ENCODE measurements at regions not wholly inside any gene's neighbourhood (a gene's known extent, or its start where the extent isn't known, plus 50 kb on each side); places are given as distances from the start of the nearest gene placed in this dataset.
"Not testable (repeated sequence)": the region's sequence is repeated elsewhere in the genome, so short reads cannot be mapped to it uniquely, and the experiment has no call there.

GRCh38 chr12:90695415-90695814, 259.6 kb downstream of the CCER1 start:
- no peak for DNase-seq (ENCODE audit: low read depth, low spot score)

- DNase-seq (ENCODE audit: low read depth, low spot score), result no peak
Measured at GRCh38 chr12:90690120-90690519, 264.9 kb downstream of the CCER1 start.

DNA sequence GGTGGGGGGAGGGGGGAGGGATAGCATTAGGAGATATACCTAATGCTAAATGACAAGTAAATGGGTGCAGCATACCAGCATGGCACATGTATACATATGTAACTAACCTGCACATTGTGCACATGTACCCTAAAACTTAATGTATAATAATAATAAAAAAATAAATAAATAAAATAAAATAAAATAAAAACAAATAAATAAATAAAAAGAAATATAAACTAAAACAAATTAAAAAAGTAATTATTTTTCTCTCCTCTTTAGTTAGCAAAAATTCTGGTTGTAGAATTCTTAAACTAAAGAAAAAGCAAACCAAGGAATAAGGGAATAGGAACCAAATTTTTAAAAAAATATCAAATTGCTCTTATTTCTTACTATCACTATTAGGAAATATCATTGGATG, 267.3 kb downstream of the CCER1 start:
- DNase-seq (ENCODE audit: low read depth, low spot score), result not testable (repeated sequence)

GRCh38 chr12:90683871-90684270, 271.1 kb downstream of the CCER1 start:
- no peak for DNase-seq (ENCODE audit: low read depth, low spot score)

DNA sequence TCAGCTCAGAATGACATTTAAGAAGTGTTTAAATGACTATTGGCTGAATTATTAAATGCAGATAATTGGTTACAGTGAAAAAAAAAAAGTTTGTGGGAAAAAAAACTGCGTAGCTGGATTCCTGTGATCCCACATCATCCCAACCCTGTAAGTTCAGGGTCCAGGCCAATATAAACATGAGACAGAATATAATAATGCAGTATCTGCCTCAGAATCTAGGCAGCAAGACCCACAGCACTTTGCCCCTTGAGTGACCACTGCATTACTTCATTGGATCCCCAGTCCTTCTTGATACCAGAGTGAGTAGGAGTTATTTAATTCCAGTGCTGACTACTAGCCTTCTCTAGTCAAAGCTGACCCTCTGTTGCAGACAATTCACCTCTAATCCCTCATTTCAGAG, 272.6 kb downstream of the CCER1 start:
- DNase-seq (ENCODE audit: low read depth, low spot score), result no peak

- no peak for DNase-seq (ENCODE audit: low read depth, low spot score)
Measured at GRCh38 chr12:90679674-90680073, 275.3 kb downstream of the CCER1 start.

DNA sequence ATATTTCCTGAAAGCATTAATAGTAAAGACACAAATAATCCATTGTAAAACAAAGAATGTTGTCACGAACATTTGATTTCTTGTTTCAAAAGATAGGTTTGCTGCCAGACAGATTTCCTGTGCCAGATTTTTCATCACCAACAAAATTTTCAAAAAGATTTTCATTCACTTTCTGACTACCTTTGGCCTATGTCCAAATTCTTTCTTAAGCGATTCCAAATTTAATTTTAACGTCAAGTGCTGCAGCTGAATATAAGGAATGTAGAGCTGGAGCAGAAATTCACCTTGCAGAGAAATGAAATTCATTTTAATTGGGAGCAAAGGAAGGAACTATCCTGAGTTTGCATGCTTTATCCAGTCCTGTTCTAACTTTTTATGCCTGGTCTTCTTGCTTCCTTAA, 277.4 kb downstream of the CCER1 start:
- no peak for DNase-seq (ENCODE audit: low read depth, low spot score)

- DNase-seq (ENCODE audit: low read depth, low spot score), result no peak
Measured at GRCh38 chr12:90677055-90677454, 277.9 kb downstream of the CCER1 start.

GRCh38 chr12:90675106-90675505, 279.9 kb downstream of the CCER1 start:
- no peak for DNase-seq (ENCODE audit: low read depth, low spot score)

GRCh38 chr12:90672081-90672480, 282.9 kb downstream of the CCER1 start:
- DNase-seq (ENCODE audit: low read depth, low spot score), result no peak

- DNase-seq (ENCODE audit: low read depth, low spot score), result not testable (repeated sequence)
Measured at GRCh38 chr12:90663949-90664348, 291.0 kb downstream of the CCER1 start.

- DNase-seq (ENCODE audit: low read depth, low spot score), result no peak
Measured at GRCh38 chr12:90659060-90659459, 295.9 kb downstream of the CCER1 start.

DNA sequence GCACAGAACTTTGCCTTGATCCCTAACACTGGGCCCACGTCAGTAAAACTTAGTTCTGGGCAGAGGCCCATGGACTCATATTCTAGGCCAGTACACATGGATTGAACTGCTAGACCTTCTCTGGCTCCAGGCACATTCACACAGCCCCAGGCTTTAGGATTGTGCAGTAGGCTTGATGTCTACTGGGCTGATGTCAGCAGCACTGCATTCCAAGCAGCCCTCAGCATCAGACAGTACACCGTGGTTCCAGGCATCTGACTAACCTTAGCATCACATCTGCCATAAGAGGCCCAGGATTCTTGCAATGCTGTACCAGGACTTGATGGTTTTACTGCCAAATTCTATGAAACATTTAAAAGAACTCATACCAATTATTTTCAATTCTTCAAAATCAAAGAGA, 301.9 kb downstream of the CCER1 start:
- DNase-seq (ENCODE audit: low read depth, low spot score), result peak; percentile 1

DNA sequence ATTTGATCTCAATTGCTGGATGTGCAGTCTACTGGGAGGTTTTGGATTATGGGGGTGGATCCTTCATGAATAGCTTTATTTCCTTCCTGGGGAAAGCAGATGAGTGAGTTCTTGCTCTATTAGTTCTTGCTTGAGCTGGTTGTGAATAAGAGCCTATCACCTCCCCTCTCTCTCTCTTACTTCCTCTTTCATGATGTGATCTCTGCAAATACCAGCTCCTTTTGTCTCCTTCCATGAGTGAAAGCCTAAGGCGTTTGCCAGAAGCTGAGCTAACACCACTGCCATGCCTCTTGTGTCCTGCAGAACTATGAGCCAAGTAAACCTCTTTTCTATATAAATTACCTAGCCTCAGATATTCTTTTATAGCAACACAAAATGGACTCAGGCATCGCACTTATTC, 302.7 kb downstream of the CCER1 start:
- peak; percentile 1 for DNase-seq (ENCODE audit: low read depth, low spot score)

DNA sequence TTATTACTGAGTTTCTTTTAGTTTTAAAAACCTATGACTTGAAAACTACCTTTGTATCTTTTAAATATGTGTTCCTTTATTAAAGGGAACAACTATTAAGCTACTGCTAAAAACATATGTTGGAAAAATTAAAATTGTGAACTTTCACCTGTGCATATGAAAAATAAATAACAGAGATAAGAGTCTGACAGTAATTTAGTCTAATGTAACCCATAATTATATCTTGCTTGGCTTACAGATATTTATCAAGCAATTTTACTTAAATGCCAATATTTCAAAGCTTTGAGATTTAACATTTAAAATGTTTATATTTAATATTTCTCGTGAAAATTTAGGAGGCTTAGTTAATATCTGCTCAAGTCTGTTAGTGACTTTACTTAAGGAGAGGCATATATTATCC, 309.8 kb downstream of the CCER1 start:
- no peak for DNase-seq (ENCODE audit: low read depth, low spot score)

DNA sequence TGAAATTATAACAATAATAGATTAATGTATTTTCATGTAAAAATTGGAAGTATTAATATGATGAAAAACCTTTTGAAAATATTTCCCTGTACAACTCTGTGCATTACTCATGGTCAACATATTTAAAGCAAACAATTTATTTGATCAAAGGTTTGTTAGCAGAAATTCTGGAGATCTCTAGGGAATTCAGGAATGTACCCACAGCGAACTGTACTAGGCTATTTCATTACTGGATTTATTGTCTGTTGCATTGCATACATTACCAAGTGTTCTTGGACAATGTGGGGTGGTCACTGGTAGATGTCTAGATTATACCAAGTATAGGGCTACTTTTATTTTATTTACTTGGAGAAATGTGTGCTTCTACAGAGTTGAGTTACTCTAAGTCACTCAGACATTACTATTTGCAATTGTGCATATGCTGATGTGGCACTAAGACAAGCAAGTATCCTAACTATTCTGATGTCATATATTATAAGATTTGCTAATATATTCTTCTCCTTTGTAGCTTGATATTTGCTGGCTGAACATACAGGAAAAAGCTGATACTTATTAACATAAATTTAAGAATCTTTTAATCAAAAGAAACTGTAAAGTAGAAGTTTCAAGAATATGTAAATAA, 323.3 kb downstream of the CCER1 start:
- no peak for DNase-seq (ENCODE audit: low read depth, low spot score)

DNA sequence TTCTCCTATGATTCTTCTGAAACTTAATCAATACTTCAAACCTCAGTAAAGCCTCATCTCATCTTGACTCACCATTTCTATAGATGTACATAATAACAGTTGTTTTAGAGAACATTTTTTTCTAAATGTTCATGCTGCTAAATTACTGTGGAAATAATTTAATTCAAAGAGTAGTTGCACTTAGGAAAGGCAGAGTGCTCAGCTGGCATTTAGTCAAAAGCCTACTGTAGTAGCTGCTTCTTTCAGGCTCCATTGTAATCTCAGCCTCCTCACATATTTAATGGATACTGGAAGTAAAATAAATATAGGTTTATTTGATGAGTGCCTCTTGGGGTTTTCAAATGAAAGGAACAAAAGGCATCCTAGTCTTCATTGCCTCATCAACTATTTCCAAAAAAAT, 325.0 kb downstream of the CCER1 start:
- DNase-seq (ENCODE audit: low read depth, low spot score), result no peak

DNA sequence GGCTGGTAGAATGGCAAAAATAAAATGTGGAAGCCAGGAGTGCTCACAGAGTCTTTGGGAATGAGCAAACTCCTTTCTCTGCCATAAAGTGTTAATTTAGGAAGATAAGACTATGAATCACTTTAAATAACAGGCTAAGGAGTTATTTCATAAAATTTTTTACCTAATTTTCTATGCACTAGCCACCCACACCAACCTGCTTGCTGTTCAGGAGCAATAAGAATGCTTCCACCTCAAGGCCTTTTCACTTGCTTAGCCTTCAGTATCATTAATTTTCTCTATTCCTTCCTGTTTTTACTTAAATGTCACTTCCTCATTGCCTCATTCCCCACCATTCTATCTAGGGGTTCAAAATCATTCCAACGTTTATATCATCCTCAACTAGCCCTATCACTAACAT, 326.8 kb downstream of the CCER1 start:
- no peak for DNase-seq (ENCODE audit: low read depth, low spot score)

DNA sequence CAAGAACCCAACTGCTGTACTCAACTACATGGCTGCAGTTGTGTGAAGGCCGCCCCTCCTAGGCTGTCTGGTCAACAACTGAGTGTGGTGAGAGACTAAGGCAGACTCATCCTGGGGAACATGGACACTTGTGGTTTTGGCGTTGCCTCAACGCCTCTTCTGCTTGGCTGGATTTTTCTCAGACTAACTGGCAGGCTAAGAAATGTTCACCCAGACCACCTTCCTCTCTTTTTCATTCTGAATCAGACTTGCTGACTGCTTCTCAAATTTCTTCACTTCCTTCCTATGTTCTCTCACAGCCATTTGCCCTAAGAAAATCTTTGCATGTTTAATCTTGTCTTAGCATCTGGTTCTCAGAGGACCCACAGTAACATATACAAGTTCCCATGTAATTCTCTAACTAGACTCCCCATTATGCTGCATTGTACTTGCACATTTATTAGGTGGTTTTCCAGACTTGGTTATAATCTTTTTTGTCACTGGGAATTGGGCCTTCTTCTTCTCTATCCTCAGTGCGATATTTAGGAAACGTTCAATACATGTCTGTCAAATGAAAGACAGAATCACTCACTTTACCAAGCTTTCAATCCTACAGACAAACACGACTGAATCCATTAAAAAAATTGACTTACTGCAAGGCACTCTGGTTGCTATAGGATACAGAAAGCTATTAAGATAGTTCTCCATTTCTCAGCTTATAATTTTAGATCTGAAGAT, 327.6 kb downstream of the CCER1 start:
- DNase-seq (ENCODE audit: low read depth, low spot score), result no peak

DNA sequence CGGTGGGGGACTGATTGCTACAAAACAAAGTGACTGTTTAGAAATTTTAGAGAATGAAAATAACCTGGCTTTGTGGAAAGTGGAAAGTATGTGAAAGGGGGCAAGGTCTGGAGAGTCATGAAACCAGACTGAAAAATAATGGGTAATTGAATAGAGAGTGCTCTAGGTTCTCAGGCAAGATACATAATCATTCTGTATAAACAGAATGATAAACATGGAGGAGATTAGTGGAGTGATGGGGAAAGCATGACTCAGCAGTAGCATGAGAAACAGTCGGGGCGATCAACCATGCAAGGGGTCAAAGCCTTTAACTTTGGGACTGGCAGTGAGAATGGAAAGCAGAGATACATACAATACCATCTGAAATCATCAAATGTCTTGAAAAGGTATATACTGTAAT, 332.5 kb downstream of the CCER1 start:
- no peak for DNase-seq (ENCODE audit: low read depth, low spot score)

DNA sequence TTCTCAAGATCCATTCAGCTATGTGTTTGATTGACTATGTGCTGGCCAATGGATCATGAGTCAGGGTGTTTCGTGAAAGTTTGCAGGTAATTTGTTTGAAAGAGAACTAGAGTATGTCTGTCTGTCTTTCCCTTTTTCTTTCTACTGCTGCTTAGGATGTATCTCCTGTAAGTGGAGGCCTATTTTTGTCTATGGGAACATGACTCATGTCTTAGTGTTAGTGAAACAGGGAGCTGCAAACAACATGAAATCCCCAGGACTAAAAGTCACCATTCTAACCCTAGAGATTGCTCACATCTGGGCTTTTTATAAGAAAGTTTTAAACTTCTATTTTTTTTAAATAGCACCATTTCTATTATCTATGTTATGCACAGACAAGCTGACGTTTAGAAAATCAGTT, 333.0 kb downstream of the CCER1 start:
- DNase-seq (ENCODE audit: low read depth, low spot score), result no peak

- DNase-seq (ENCODE audit: low read depth, low spot score), result no peak
Measured at GRCh38 chr12:90619943-90620342, 335.0 kb downstream of the CCER1 start.

DNA sequence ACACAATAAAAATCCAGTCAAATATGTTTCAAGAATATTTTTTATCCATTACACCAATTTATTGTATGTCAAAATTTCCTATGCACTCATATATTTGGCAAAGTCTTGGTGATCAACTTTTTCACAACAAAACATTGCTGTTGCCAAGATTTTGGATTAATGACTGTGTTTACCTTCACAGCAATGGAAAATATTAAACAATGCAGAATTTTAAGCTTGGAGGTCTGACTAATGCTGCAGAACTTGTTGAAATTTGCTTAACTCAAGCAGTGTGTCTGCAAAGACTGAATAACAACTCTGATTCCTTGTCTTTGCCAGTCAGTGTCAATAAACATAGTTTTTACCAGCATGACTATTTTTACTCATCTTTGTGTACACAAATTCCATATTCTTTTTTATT, 336.4 kb downstream of the CCER1 start:
- DNase-seq (ENCODE audit: low read depth, low spot score), result no peak

DNA sequence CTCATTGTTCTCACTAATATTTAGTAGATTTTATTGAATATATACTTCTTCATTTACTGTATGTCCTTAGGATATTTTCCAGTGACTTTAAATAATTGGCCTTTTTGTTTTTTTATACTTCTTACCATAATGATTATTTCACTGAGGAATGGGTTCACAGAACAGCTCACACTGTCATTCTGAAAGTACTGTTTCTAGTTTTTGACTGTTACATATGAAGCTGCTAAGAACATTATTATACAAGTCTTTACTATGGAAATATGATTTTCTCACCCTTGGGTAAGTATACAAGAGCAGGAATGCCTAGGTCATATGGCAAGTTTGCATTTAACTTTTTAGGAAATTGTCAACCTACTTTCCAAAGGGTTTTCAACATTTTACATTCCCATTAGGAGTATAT, 343.1 kb downstream of the CCER1 start:
- DNase-seq (ENCODE audit: low read depth, low spot score), result no peak

All from ELF-1 (cell line).